ENCODE measurements at regions not wholly inside any gene's neighbourhood (a gene's known extent, or its start where the extent isn't known, plus 50 kb on each side); places are given as distances from the start of the nearest gene placed in this dataset.
A peak's percentile ranks its signal among the peaks of the same experiment; 100 is the strongest.

DNA sequence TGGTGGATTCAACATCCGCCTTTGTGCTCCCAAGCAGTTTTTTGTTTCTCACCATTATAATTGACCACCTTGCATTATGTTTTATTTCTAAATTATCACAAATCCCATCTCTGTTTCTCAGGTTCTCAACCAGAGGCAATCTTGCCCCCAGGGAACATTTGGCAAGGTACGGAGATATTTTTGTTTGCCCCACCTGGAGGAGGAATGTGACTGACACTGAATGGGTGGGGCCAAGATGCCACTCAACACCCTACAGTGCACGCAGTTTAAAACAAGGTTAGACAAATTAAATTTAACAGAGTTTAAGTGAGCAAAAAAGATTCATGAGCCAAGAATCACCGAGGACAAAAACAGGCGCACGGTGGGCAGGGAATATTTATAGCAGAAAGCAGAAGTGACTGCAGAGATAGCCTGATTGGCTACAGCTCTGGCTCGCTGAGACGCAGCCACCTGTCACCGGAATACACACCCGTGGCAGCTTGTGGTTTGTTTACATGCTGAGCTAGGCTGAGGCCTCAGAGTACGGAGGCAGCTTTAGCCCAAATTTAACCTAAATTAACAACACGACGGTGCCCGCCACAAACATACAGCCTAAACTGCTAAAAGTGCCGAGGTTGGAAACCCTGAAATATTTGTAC is 150.0 kb upstream of the ALKAL2 start:
- TF ChIP-seq CBX8 (IDR thresholded peaks at IDR 0.05; ENCODE audit: borderline replicate concordance, low read depth, low read length) = no peak
- TF ChIP-seq RFX5 (IDR thresholded peaks at IDR 0.05; ENCODE audit: borderline replicate concordance, low read depth, low read length) = no peak
- TF ChIP-seq EGR1 (IDR thresholded peaks at IDR 0.05; ENCODE audit: borderline replicate concordance, low read depth, low read length) = no peak
- TF ChIP-seq SIX5 (IDR thresholded peaks at IDR 0.05; ENCODE audit: low read depth, low read length) = no peak
- no peak overlapping the region for H3K56ac ChIP-seq (replicated peaks; ENCODE audit: insufficient read length, low read depth, low read length)
- peaks cover 0 to 2% of the 10 kb centered on the region in 2 experiments for H4K20me1 ChIP-seq (replicated peaks in 1 of 2; ENCODE audit: control insufficient read depth in 1 of 2, insufficient read depth in 2 of 2, low read length in 2 of 2)
- 85% methylated on average over 15 of the region's 15 CpGs; no CpG with 5 or more reads in 1 of the 2 experiments for WGBS, 2 experiments (ENCODE audit: extremely low coverage in 1 of 2, insufficient coverage in 1 of 2, insufficient read length in 1 of 2, insufficient replicate concordance in 2 of 2, low coverage in 1 of 2, low lambda C conversion rate in 2 of 2, missing lambda C conversion rate in 1 of 2)
- H2AFZ ChIP-seq (ENCODE audit: low read length) = no peak overlapping the region
- no peak overlapping the region for H2BK120ac ChIP-seq (replicated peaks; ENCODE audit: low read depth, low read length)
- H4K91ac ChIP-seq (replicated peaks; ENCODE audit: insufficient read length, low read length) = no peak overlapping the region
- H3K79me2 ChIP-seq (ENCODE audit: control insufficient read depth in 1 of 2, insufficient read depth in 2 of 2, low read length in 2 of 2) = no peaks in the 10 kb centered on the region
- H3K23ac ChIP-seq (ENCODE audit: insufficient read length) = no peak overlapping the region
- peaks cover 0 to 5% (median 2%) of the 10 kb centered on the region in 4 experiments; a peak in 2 of 7 replicates for H3K4me1 ChIP-seq (replicated peaks in 1 of 4; ENCODE audit: control insufficient read depth in 3 of 4, insufficient read depth in 4 of 4, low read length in 3 of 4)
- DNase-seq (ENCODE audit: low read depth in 1 of 2, low spot score in 2 of 2) (peak in 1 of 2 experiments; percentile 41), FAIRE-seq (no peak)
- H3K14ac ChIP-seq (ENCODE audit: insufficient read length) = no peak overlapping the region
- H3K27me3 ChIP-seq (replicated peaks in 1 of 4; ENCODE audit: control insufficient read depth in 3 of 4, extremely low read depth in 1 of 4, insufficient read depth in 3 of 4, low read length in 3 of 4) = no peaks in the 10 kb centered on the region
- ChIA-PET CTCF (ENCODE audit: partially characterized antibody) (interaction anchor here (1.0 to 1.8 kb wide), 3 partner anchors 10 to 32 kb away, joined by 3 to 5 read pairs (median 4); no protein-coding TSS in a partner anchor), POLR2A (ENCODE audit: partially characterized antibody) (interaction anchor here (1.3 kb wide), 1 partner anchor 13 kb away, joined by 3 read pairs; no protein-coding TSS in a partner anchor)
- no peaks in the 10 kb centered on the region for H3K9me3 ChIP-seq (ENCODE audit: insufficient read depth in 2 of 2, low read depth in 1 of 2, low read length in 1 of 2)
- H4K5ac ChIP-seq (ENCODE audit: insufficient read length, low read depth, low read length) = no peak overlapping the region
- H3K18ac ChIP-seq (ENCODE audit: extremely low read depth, low read length) = no peak overlapping the region
- no peaks in the 10 kb centered on the region for H3K79me1 ChIP-seq (ENCODE audit: low read depth, low read length)
- H3K27ac ChIP-seq (ENCODE audit: low read depth, low read length) = no peak overlapping the region
- H3K36me3 ChIP-seq (ENCODE audit: control insufficient read depth in 2 of 4, insufficient read depth in 4 of 4, low read length in 3 of 4) = no peaks in the 10 kb centered on the region
- H3K9ac ChIP-seq (replicated peaks in 1 of 4; ENCODE audit: extremely low read depth in 1 of 4, low read depth in 3 of 4, low read length in 3 of 4) = no peak overlapping the region
- H3K23me2 ChIP-seq (ENCODE audit: low read depth, low read length) = no peaks in the 10 kb centered on the region
- no peak overlapping the region for H3K4me2 ChIP-seq (ENCODE audit: insufficient read depth in 1 of 2, low read depth in 2 of 2, low read length in 2 of 2)
- no peak overlapping the region for H2BK5ac ChIP-seq (ENCODE audit: low read depth, low read length)
- no peak overlapping the region for H2BK15ac ChIP-seq (ENCODE audit: low read length)
- no peak overlapping the region for H2BK20ac ChIP-seq (ENCODE audit: low read length)
- H2AK5ac ChIP-seq (ENCODE audit: low read depth, low read length) = no peak overlapping the region
- no peak overlapping the region for H3K4ac ChIP-seq (replicated peaks; ENCODE audit: insufficient read length, low read depth, low read length)
- no peak overlapping the region for H3K4me3 ChIP-seq (ENCODE audit: extremely low read depth in 1 of 4, insufficient read depth in 2 of 4, low read depth in 3 of 4, low read length in 4 of 4)
- H4K8ac ChIP-seq (ENCODE audit: extremely low read depth, insufficient read depth, low read length) = peak overlapping the region; percentile 1; the same call in 1 of the 2 replicates
- no peak overlapping the region for H2BK12ac ChIP-seq (ENCODE audit: low read depth, low read length)
